ENCODE measurements at regions not wholly inside any gene's neighbourhood (a gene's known extent, or its start where the extent isn't known, plus 50 kb on each side); places are given as distances from the start of the nearest gene placed in this dataset.
"Not testable (repeated sequence)": the region's sequence is repeated elsewhere in the genome, so short reads cannot be mapped to it uniquely, and the experiment has no call there.

DNA sequence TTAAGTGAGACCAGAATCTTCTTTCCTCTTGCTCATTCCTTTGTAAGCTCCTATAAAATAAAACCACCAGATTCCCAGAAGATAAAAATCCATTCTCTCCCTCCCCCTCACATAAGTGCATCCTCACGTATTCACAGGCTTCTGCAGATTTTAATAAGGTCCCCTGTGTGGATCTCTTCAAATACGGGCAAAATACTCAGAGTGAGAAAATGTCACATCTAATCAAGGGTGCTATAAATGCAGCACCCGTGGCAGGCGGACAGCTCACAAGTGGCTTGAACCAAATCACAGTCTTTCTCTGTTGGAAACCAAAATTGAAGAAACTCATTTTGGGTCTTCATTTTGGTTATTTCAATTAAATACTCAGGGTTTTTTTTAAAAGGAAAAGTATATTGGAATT is 212.9 kb upstream of the CMC1 start:
- DNase-seq (ENCODE audit: low read depth in 1 of 2, low spot score in 1 of 2): no peak

DNA sequence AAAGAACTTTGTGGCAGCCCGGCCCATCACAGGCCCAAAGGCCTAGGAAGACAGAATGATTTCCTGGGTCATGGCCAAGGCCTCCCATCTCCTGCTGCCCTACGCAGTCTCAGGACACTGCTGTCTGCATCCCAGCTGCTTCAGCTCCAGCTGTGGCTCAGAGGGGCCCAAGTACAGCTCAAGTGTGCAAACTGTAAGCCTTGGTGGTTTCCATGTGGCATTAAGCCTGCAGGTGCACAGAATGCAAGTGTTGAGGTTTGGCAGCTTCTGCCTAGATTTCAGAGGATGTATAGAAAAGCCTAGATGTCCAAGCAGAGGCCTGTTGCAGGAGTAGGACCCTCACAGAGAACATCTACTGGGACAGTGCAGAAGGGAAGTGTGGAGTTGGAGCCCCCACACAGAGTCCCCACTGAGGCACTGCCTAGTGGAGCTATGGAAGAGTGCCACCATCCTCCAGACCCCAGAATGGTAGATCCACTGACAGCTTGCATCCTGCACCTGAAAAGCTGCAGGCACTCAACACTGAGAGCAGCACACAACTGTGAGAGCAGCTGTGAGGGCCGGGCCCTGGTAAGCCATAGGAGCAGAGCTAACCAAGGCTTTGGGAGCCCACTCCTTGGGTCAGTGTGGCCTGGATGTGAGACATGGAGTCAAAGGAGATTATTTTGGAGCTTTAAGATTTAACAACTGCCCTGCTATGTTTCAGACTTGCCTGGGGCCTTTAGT is 208.2 kb upstream of the CMC1 start:
- no peak for DNase-seq (ENCODE audit: low read depth in 1 of 2, low spot score in 1 of 2)

DNA sequence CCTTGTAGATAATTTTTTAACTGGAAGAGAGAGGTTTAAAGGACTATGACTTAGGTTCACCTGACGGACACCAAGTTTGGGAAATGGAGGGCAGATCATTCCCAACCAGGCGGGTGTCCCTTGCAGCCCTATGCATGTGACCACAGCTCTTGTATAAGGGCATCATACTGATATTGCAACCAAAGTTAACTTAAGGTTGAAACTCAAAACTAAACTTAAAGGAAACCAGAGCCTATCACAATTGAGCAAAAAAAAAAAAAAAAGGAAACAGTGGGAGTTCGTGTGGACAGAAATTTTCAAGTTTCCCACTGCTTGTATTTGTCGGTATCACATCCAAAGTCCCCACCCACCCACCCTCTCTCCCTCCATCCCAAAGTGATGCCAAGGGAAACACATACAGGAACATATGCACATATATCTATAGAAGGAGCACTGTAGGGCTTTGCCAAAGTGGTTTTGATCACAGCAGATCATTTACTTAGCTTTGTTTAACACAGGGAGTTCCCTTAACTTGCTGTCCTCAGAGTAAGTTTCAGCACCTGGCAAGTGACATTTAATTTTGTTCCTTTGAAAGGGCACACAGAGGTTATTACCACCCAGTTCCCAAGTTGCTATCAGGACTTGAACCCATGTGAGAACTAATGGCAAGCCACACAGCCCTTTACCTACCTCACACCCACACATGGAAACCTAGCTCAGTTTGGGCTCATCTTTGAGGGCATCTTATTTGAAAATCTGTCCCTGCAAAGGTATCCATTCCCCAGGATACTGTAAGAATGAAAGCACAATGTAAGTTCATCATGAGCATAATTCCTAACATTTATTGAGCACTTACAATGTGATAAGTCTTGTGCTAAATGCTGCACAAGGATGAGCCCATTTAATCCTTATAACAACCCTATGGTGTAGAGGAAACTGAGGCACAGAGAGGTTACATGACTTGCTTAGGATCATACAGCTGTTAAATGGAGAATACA is 204.5 kb upstream of the CMC1 start:
- no peak for DNase-seq (ENCODE audit: low read depth in 1 of 2, low spot score in 1 of 2)

DNA sequence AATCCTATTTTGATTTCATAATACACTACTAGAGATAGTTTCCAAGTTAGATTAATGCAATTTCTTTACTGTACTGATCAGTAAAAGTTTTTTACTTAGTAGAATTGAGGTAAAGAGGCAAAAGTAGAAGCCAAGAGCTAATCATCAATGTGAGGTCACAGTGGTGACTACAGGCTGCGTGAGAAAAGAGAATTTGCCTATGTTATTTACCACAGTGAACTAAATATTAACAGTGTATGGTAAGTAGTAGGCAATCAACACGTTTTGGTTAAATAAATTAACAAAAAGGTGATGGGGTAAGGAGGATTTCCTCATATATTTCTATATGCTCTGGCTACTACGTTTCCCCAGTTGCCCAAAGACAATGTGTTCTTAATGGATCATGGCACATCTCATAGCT is 202.2 kb upstream of the CMC1 start:
- DNase-seq (ENCODE audit: low read depth in 1 of 2, low spot score in 1 of 2): no peak

DNA sequence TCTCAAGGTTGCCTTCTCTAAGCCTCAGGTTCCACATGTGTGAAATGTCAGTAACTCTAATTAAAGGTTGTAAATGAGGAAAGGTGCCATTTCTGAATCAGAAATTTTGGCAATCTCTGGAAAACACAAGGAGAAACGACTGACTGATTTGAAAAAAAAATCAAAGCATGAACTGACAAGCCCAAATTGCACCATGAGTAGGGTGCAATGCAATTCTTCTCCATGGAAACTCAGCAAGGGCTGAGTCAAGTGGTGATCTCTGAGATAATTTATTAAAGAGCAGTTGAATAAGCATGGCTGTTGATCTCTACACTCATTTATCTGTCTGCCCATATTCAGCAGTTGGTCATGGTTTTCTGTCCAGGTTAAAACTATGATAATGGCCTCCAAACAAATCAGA is 201.6 kb upstream of the CMC1 start:
- DNase-seq (ENCODE audit: low read depth in 1 of 2, low spot score in 1 of 2): no peak

DNA sequence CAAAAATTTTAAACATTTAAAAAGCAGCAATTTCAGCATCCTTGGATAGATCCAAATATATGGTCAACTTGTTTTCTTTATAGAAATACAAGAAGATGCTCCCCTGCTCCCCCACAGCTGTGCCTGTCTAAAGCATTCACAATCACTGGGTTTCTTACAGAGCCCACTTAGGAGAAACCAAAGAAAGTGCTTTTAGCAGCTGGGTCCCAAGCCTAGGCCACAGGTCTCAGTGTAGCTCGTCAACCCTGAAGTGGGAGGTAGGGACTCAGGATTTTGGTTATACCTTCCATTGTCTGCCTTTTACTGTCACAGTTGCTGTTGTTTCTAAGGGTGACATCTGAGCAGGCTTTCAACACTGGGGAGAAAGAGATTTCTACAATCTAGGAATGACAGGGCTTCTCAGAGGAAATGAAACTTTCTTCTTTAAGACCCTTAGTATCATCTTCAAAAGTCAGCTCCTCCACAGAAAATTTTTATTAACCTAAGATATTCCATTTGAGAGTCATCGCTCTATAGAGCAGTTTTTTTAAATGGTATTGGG is 199.3 kb upstream of the CMC1 start:
- DNase-seq (ENCODE audit: low read depth in 1 of 2, low spot score in 1 of 2): no peak

DNA sequence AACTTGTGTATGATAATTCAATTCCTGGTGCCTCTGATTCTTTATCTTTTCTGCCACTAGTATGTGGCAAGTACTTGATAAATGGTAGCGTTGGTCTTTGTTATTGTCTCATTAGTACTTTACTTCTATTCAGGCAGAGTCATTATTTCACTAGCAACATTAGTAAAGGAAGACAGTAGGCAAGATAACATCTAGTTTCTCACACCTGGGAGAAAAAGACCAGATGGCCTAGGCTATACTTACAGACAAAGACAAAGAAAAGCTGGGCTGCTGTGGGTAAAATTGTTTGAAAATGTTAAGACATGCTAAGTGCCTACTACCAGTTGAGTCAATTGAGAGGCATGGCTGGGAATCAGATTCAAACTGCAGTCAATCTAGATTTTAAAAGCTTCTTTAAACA is 198.7 kb upstream of the CMC1 start:
- no peak for DNase-seq (ENCODE audit: low read depth in 1 of 2, low spot score in 1 of 2)

DNA sequence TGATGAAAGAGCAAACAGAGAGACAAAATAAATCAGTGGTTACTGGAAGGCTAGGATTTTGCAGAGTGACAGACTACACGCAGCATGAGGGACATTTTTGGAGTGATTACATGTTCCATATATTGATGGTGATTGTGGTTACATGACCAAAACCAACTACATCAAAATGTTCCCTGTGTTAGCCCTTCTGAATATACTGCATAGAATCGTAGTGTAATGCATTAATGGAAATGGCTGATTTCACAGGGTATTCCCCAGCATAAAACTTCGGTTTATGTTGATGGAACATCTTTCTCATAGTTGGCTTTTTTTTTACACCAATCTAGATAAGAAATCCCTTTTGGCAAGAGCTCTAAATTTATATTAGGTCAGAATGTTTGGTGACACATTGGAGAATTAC is 191.3 kb upstream of the CMC1 start:
- DNase-seq (ENCODE audit: low read depth in 1 of 2, low spot score in 1 of 2): no peak

DNA sequence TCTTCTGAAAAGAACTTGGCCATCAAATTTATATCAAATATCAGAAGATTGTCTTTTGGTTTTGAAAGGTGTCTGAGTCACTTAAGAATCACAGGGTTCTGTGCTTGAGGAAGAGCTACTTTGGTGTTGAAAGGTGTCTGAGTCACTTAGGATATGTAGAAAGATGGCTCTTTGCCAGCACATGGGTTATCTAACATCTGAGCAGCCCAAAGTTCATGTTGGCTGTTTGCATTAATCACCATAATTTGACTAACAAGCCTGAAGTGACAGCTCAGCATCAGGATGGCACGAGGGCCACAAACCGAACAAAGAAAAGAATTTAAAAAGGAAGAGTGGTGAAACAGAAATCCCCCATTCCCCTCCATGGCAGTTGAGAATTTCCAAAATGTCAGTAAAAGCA is 190.5 kb upstream of the CMC1 start:
- no peak for DNase-seq (ENCODE audit: low read depth in 1 of 2, low spot score in 1 of 2)

DNA sequence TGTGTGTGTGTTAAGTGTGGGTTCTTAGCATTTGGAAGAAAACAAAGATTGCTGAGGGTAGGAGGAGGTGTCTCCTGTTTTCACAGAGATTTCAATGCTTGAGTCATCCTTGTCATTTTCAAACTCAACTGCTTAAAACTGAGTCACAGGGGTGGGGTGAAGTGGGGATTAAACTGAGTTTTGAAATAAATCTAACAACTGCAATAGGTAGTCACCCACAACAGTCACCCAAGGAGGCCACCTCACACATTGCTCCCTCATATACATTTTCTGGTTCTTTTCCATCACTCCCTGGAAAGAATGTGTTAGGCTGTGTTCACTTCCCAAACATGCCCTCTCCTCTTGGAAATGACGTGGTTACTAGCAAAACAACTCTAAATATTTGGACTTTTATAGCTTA is 187.7 kb upstream of the CMC1 start:
- DNase-seq (ENCODE audit: low read depth in 1 of 2, low spot score in 1 of 2): no peak

DNA sequence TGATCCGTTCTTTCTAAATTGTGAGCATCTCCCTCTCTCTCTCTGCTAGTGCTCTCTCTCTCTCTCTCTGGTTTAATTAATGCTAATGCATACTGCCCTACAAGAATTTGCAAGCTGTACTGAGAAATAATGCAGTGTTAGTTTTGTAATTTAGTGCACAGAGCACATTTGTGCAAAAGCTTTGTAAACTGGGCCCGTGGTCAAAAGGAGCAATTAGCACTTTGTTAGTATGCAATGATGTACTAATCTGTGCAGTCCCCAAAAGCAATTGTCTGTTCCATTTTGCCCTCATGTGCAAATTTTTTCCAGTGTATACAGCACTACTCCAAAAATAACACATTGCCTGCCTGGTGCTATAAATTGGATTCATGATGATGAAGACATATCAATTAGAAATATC is 184.6 kb upstream of the CMC1 start:
- no peak for DNase-seq (ENCODE audit: low read depth in 1 of 2, low spot score in 1 of 2)

DNA sequence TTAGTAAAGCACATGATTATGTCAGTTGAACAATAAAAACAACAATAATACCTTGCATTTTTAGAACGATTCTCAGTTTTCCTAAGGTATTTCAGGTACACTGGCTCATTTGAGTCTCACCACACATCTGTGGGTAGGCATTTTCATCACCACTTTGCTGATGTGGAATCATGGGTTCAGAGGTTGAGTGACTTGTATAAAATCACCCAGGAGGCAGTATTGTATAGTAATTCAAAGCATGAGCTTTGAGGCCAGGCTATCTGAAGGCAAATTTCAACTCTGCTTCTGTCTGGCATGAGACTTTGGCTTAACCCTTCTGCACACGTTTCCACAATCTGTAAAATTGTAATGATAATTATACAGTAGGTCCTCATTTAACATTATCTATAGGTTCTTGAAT is 183.9 kb upstream of the CMC1 start:
- DNase-seq (ENCODE audit: low read depth in 1 of 2, low spot score in 1 of 2): no peak

DNA sequence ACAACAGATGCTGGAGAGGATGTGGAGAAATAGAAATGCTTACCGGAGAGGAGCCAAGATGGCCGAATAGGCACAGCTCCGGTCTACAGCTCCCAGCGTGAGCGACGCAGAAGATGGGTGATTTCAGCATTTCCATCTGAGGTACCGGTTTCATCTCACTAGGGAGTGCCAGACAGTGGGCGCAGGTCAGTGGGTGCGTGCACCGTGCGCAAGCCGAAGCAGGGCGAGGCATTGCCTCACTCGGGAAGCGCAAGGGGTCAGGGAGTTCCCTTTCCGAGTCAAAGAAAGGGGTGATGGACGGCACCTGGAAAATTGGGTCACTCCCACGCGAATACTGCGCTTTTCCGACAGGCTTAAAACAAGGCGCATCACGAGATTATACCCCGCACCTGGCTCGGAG is 182.2 kb upstream of the CMC1 start:
- not testable (repeated sequence) for DNase-seq (ENCODE audit: low read depth in 1 of 2, low spot score in 1 of 2)

DNA sequence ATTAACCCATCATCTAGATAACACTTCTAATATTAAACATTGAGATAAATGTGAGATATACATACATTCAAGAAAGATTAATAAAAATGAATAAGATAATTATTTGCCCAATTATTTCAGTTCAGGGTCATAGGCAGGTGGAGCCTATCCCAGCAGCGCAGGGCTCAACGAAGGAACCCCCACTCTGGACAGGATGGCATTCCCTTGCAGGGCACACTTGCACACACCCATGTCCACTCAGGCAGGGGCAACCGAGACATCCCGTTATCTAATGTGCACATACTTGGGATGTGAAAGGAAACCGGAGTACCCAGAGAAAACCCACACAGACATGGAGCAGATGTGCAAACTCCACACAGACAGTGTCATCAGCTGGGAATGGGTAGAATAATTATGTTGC is 175.4 kb upstream of the CMC1 start:
- DNase-seq (ENCODE audit: low read depth in 1 of 2, low spot score in 1 of 2): no peak

DNA sequence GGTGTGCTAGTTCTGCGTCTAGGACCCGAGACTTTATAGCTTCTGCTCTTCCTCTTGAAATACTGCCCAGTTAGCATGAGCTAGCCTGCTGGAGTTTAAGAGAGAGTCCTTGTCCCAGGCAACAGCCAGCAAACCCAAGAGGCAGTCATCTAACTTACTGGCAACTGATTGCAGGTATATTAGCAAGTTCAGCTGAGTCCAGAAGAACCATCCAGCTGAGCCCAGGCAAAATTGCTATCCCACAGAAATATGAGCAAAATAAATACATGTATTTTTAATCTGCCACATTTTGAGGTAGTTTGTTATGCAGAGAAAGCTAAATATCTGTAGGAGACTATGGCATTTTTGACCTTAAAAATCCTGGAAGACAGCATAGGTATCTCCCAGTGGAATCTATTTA is 174.4 kb upstream of the CMC1 start:
- DNase-seq (ENCODE audit: low read depth in 1 of 2, low spot score in 1 of 2): no peak

DNA sequence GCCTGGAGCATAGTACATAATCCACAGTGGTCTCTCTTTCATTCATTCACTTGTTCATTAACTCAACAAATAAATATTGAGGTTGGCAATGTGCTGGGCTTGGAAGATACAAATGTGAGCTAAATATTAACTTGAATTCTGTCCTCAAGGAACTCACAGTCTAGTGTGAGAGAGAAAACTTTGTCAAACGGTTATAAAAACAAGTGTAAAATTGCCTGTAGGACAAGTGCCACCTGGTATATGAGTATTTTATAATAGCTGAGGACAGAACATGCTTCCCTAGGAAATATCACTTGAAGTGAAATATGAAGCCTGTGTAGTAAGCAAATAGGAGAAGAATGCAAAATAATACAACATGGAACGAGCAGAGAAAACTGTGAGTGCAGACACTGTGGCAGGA is 173.1 kb upstream of the CMC1 start:
- no peak for DNase-seq (ENCODE audit: low read depth in 1 of 2, low spot score in 1 of 2)

DNA sequence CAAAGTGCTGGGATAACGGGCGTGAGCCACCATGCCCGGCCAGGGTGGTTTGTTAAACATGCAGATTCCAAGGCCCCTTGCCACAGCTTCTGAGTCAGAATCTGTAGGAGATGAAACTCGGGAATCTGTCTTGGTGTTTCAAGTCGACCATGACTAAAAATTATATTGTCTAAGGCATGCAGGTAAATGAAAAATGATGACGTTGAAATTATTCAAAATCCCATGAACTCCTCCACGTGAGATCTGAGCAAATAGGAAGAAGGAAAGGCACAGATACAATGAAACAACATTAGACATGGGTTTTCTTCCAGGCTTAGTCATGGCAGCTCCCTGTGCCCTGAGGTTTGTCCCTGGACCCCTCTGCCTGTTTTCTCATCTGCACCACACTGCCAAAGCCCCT is 172.0 kb upstream of the CMC1 start:
- no peak for DNase-seq (ENCODE audit: low read depth in 1 of 2, low spot score in 1 of 2)

DNA sequence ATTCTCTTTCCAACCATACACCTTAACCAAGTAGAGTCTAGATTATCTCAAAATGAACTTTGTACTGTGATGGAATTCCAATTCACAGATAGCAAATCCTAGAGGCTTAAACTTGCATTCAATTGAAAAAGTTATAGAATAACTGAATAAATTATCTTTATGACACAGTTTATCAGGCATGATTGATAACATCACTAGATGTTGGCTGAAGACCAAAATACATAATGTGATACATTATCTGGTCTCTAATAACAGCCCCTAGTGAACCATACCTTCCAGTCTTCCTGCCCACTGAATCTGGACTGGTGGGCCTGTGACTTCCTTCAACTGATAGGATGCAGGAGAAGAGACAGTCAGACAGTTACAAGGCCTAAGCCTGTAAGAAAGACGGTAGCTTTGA is 165.2 kb upstream of the CMC1 start:
- DNase-seq (ENCODE audit: low read depth in 1 of 2, low spot score in 1 of 2): no peak

DNA sequence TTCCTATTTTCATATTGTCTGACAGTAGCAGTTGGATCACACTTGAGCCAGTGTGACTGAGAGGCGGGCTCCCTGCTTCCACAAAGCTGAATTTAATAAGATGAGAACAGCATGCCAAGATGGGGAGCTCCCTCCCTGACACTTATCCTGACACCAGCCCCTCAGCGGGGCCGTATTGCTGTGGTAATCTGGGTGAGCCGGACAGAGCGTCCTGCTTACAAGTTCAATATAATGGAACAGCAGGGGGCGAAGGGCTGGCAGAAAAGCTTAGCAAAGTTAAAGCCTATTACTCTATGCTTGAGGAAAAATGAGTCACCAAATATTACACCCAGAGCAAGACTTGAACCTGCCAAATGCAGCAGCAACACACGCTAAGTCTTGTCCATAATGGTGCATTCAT is 163.8 kb upstream of the CMC1 start:
- no peak for DNase-seq (ENCODE audit: low read depth in 1 of 2, low spot score in 1 of 2)

DNA sequence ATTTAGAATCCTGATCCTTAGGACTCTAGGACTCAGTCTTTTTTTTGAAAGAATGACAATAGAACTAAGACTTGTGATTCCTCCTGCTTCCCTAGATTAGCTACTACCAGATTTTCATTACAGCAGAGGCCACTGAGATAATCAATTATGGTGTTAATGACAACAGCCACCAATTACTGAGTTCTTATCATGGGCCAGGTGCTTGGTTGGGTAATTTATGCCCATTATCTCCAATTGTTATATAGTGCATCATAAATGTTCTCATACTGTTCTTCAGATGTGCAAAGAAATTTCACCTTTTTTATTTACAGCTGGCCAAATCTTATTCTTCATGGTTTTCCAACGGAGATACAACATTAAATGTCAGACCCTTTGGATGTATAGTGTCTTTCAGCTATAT is 162.9 kb upstream of the CMC1 start:
- no peak for DNase-seq (ENCODE audit: low read depth in 1 of 2, low spot score in 1 of 2)

DNA sequence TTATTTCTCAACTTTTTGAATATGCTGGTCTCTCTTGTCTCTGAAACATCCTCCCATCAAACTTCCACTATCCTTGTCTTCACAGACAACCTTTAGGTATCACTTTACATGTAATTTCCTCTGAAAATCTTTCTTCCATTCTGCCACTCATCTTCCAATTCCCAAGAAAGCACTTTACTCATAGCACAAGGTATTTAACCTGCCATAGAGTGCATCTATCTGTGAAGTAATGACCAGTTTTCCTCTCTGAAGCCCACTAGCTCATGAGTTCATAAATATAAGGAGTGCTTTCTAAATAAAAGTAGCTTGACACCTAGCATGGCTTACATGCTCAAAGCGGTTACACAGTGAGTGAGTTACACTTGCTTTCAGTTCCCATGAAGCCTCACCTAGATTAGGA is 160.7 kb upstream of the CMC1 start:
- DNase-seq (ENCODE audit: low read depth in 1 of 2, low spot score in 1 of 2): no peak

DNA sequence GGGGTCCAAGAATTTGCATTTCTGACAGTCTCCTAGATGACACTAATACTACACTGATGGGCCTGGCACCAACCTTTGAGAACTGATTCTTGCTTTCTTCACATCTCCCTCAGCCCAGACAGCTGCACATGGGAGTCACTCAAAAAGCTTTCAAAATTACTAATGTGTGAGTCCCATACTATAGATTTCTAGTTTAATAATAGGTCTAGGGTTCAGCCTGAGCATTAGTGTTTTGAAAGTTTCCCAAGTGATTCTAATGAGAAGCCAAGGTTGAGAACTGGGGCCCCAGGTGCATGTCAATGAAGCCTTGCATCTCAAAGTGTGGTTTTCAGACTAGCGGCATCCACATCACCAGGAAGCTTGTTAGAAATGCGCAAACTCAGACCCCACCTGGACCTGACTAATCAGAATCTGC is 159.9 kb upstream of the CMC1 start:
- no peak for DNase-seq (ENCODE audit: low read depth in 1 of 2, low spot score in 1 of 2)
